ENCODE measurements at regions not wholly inside any gene's neighbourhood (a gene's known extent, or its start where the extent isn't known, plus 50 kb on each side); places are given as distances from the start of the nearest gene placed in this dataset.

DNA sequence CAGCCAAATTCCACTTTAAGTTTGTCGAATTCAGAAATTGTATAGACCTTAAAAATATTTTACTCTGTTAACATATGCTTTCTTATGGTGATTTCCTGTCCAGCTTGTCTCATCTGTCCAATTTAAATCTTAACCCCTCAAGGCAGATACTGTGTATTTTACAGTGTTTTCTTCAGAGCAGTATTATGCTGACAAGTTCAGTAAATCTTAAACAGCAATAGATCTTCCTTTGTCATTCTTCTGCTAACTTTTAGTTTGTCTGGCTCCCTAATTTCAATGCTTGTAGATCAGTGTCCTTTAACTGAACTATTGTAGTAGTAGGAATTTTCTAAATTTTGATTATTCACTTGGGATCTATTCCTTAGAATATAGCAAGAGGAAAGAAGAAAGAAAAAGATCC is 52.8 kb upstream of the MEIS1 start:
- no peak for DNase-seq

DNA sequence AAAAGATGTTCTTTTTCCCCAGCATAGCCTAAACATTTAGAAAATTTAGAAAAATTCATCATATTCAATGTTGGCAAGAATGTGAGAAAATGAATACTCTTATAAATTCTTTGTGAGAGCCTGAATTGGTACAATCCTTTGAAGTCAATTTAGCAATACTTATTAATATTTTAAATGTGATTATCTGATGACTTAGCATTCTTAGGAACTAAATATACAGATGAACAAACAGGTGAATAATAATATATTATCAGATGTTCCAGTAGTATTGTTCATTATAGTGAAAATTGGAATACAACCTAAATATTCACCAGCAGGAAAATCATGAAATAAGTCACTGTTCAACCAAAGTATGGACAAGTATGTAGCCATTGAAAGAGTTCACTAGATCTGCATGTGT is 55.5 kb upstream of the MEIS1 start:
- DNase-seq: no peak

DNA sequence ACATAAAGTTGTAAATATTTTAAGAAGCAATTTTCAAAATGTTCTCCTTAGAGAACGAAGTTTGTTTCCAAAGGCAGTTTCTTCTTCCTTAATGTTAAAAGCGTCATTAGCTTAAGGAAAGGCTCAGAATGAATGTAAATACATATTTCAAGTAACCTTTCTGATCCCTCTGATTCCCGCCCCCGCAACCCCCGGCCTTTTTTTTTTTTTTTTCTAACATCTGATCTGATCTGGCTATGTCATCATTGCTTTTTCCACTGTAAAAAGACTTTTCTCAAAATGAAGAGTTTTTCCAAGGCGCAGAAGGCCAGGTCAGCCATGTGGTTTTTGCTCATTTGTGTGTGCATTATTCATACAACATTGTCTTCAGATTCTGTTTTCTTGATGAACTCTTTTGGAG is 57.1 kb upstream of the MEIS1 start:
- no peak for DNase-seq

DNA sequence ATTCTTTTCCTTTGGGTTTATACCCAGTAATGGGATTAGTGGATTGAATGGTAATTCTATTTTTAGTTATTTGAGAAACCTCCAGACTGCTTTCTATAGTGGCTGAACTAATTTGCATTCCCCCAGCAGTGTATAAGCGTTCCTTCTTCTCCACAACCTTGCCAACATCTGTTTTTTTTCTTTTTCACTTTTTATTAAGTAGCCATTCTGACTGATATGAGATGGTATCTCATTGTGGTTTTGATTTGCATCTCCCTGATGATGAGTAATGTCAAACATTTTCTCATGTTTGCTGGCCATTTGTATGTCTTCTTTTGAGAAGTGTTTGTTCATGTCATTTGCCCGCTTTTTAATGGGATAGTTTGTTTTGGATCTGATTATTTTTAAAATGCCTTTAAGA is 64.1 kb upstream of the MEIS1 start:
- DNase-seq: no peak

DNA sequence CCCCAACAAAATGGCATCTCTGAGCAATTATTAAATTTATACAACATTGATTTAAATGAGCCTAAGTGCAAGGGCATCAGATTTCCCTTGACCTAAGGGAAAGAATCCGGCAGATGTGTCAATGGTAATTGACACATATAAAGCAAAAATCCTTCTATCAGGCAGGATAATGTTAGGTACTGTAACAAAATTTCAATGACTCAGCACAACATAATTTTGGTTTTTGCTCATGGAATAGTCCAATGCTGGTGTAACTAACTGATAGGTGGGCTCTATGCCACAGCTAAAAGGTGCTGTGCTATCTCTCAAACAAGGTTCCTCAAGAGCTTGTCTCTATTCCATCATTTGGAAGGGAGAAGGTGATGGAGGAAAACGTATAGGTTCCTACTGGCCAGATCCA is 68.3 kb upstream of the MEIS1 start:
- DNase-seq: no peak

DNA sequence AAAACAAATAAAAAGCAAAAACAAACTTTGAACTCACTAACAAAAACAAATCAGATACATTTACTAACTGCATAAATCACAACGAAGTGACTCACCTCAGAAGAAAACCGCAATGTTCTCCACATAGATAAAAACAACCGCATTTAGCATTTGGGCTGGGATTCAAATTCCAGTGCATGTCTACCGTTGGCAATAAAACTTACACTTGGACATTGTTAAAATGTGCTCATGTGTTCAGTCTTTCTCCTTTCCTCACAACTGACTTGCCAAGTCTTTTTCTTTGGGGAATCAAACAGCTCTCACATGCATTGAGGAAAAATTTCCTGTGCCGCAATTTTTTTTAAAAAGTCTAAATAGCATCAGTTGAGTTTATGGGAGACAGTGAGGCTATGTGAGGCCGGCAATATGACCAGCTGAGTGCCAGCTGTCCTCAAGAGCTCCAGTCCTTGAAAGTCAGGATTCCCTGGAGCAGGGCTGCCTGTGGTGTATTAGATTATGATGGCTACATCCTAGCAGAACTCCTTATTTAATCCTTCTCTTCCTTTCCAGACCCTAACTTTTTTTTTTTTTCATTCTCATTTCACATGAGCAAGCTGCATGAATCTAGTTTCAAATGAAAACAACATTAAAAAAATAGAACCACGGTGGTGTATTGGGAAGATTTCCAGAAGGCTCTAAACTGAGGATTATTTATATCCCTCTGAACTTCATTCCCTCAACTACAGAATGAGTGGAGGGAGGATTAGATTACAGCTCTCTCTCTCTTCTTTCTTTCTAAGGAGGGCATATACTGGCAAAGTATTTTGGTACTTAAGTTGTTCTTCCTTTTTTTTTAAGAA is 70.2 kb upstream of the MEIS1 start:
- DNase-seq: no peak

DNA sequence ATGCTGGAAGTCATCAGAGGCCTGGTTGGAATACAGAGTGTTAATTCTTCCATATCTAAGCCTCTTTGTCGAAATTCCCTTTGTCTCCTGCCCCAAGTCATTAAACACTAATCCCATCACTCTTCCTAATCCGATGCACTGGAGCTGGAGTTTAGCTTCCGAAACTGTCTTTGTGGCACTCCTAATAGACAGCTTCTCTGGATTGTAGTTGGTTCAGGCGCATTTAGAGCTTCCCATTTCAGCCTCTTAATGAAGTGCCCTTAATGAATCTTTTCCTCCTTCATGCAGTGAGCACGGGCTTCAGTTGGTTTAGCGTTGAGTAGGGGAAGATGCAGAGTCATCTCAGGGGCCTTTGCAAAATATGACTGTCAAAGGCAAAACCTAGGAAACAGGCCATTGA is 72.2 kb upstream of the MEIS1 start:
- no peak for DNase-seq

DNA sequence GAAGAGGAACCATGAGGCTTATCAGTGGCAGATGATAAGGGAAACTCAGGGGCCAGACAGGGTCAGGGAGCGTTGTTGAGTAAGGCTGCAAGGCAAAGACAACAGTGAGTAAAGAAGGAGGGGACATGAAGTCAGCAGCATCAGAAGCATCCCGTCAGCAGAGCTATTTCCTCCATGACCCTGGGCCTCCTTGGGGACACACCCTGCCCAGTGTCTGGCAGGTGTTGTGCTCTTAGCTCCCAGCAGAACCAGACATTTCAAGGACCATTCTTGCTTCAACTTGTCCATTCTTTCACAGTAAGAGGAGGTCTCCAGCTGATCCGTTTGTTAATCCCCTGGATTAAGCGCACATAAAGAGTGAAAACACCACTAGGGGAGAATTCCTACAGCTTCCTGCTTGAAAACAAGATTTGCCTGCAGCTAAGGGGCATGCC is 88.7 kb upstream of the MEIS1 start:
- DNase-seq: no peak

DNA sequence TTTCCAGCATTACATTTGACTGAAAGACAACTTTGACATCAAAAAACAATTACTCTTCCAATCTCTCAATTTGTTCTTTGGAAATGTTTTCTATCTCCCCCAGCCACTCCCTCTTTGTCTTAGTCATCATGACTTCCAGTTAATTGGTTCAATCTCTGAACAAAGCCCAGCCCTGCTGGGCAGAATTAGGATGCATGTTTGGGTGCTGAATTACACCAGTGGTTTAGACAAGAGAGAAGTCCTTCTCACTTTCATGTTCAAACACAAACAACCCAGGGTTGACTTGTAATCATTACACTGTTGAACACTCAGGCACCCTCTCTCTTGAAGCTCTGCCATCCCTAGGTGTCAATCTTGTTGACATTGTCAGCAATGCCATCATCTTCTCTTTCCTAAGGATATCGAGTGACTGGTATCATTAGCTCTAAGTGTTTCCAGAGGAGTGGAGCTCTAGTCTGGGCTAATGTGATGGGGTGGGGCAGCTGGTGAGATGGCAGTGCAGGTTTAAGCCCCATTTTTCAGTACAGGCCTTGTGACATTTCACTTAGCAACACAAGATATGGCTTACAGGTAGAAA is 90.8 kb upstream of the MEIS1 start:
- DNase-seq: no peak

DNA sequence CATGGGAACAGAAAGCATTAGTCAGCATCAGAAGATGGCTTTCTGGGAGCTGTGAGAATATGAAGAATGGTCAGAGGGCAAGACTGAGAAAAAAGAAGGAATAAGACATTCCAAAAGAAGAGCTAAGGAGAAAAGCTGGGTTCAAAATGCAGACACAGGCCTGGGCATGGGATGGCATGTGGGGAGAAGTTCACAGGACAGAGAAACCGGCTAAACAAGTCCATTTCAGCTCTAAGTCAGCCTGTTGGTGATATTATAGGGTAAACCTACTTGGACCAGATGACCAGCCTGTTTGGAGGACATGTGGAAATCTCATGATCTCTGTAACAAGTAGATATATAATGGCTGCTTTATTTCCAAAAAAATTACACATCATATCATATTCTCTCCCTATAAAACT is 91.7 kb upstream of the MEIS1 start:
- DNase-seq: no peak

DNA sequence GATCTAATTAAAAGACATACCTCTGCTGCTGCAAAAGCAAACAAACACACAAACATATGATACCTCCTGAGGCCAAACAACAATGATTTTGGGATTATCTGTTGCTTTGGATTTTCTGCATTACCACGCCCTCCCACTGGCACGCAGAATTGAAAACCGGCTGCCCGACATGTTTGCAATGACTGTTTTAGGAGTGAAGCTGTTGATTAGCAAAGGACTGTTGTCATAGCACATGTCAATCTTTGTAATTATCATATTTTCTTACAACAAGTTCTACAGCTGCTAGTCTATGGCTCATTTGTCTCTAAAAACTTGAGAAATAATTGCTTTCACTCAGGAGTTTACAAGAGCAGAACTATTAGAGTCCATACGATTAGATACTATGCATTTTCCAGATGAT is 94.4 kb upstream of the MEIS1 start:
- DNase-seq: no peak

DNA sequence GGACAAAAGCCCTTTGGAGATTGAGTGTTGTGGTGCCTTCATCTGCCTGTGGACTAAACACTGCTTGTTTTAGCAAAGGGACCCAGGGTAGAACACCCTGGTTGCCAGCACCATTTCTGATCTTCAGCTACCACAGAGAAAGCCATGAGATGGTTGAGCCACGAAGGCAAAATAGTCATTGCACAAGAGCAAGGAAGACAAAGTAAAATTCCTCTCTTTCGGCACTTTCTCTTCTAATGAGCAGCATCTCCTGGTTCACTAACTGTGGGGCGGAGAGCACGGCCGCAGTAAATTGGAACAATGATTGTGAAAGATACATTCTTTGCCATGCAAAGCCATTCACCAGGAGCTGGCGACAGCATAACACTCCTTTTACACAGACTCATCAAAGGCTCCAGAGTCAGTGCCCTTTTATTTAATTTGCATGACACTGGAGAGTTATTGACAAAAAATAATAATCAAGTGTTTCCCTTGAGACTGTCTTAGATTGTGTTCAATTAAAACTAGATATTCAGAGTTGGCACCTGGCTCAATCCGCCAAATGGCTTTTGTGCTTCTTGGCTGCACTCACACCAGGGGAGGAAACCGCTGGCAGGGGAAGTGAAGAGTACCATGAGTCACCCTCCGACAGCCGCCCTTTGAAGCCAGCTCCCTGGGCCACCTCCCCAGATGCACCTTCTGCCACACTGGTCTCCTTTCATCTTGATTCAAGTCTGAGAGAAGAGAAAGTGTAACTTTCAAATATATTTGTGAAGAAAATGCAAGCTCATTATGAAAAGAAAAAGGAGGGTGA is 100.5 kb upstream of the MEIS1 start:
- no peak for DNase-seq

DNA sequence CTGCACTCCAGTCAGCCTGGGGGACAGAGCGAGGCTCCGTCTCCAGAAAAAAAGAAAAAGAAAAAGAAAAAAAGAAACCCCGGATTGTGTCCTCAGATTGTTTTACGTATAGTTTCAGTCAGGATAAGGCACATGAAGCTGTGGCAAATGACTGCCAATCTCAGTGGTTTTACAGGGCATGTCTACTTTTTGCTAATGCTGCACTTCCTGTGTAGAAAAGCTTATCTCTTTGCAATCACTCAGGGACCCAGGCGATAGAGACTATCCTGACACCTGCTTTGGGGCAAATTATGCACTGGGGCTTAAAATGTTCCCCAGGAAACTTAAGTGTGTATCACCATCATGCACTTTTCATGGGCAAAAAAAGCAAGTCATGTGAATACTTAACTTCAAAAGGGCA is 103.7 kb upstream of the MEIS1 start:
- DNase-seq: no peak

DNA sequence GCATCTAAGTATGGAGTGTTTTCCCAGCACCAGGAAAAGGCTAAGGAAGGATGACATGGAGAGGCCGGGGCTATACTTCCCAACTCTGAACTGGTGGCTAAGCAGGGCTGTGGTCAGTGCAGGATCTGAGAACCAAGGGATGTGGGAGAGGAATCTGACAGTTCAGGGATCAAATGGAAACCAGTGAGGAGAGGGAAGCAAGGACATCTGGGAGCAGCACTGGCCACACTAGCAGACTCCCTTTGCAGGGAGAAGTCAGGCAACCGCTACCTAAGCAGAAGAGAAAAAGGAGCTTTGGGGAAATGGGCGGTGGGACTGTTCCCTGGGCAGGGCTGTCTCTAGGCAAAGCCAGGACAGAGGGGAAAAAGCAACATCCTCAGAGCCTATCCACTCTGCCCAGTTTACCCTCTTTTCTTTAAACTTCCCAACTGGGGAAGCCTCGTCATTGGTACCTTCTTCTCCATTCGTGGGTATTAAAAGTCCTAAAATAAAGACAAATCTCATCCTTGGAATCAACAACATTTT is 105.8 kb upstream of the MEIS1 start:
- DNase-seq: no peak

DNA sequence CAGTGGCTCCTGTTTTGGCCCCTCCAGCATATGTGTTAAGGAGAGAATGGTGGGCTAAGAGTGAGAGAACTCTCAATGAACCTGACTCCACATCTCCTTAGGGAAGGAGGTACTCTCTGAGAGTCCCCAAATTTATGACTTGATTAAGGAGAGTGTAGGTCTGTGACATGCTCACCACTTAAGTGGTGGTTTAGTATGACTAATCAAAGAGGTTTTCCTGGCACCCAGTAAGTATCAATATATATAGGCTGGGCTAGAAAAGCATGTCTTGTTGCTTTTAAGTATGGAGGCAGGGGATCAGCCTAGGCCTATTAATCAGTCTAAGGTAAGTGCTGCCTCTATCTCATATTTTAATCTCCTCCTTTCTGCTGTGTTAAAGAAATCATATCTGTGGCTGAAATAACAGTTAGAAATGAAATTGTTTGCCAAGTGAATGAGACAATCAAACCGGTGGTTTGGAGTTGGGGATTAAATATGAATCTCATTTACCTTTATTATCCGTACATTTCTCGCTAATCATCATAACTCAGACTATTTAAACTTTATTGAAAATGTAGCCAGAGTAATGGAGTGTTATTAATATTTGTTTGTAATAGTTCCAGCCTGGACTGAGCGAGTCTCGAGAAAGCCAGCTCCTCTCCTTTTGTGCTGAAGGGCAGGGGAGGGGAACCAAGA is 107.7 kb upstream of the MEIS1 start:
- DNase-seq: no peak

DNA sequence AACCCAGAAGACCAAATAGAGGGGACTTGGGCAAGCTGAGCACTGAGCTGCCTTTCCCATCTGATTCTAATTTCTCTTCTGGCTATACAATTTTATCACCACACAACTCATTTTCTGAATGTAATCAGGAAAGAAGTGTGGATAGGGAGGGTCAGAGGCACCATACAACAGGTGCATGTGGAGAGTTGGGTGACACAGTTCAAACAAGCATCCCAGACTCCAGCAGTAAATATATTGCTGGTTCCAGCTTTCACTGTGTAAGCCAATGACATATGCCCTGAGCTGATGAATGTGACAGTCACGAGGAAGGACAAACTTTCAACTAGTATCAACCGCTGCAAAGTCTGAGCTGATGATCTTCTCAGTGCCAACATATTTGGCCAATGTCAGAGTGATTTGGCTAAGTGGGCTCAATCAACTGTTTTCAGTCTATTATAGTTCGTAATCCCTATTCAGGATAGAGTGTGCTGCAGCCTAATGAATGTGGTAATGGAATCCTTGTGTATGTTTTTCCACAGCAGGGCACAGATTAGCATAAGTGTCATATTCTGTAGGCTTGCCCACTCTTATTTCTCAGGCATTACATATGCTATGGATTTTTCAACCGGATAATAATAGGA is 109.9 kb upstream of the MEIS1 start:
- no peak for DNase-seq

DNA sequence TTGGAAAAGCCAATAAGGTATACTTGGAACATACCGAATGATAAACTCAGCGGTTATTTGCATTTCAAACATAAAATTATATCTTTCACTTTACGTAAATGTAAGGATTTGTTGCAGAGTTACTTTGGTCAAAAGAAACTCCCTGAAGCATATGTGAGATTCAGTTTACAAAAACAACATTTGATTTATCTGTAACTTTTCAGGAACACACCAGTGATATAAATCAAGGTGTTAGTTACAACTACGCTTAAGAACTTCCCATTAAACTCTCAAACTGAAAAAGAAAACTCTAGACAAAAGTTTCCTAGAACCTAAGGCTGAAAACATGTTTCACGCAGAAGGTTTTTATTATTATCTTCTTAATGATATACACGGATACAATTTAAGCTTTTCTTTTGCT is 110.6 kb upstream of the MEIS1 start:
- no peak for DNase-seq

DNA sequence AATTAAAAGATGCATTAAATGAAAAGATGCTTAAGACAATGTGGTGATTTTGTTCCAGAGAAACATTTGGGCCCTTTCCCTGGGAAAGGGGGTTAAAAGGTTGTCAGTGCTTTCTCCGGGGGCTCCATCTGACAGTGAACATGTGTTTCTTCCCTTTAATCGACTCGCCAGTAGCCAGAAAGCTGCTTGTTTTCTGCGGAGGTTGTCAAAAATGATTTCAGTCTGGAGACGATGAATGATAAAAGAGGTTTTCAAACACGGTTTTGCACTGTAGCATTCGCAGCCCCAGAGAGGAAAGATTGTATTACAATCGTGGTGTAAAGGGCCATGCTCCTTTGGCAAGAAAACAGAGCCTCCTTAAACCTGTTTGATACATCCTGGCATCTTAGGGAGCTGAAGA is 111.5 kb upstream of the MEIS1 start:
- no peak for DNase-seq

DNA sequence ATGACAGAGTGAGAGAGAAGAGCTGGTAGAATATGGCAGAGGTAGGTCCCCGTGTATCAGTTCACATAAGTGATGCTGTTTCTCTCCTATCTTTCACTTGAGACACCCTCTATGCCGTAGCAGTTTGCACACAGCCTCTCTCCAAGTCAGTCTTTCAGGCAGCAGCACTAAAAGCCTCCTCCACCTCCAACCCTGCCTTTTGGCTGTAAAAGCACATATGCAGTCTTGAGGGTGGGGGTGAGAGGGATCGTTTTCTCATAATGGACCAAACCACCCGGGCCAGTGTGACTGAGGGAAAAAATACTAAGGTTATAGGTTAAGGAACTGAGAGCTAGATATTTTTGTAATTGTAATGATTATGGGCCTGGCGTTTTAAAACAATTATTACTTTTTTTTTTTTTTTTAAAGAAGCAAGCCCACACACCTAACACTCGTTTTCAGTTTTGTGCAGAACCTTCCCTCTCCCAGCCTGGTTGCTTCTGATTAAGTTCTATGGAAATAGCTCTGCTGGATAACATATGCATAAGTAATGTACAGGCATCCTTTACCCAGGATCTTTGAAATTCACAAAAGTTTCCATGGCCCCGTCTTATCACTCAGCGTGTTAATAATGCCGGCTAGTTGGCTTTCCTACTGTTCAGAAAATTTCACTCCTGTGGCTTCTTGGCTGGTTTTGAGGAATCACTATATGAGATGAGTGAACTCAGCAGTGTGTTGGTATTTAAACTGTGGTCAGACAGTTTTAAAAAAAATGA is 112.2 kb upstream of the MEIS1 start:
- no peak for DNase-seq

DNA sequence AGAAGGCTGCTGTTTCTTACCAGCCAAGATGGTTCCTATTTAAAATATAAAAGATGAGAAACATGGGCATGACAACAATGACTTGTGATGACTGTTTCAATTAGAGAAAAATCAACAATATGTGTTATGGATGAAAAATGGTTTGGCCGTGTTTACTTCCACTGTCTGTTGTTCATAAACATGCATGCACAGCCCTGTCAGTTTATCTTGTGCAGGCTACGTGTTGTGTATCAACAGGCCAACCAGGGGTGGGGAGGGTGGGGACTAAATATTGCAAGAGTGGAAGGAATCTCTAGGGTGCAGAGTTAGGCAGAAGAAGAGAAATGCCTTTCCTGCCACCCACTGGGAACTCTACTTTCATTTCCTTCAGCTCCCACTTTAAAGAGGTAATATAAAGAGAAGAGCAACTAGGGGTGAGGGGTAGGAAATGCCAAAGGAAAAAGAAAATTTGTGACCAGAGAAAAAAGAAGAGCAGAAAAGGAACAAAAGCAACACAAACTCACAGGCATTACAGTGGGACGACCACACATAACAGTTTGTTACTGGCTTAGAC is 116.8 kb upstream of the MEIS1 start:
- DNase-seq: no peak

DNA sequence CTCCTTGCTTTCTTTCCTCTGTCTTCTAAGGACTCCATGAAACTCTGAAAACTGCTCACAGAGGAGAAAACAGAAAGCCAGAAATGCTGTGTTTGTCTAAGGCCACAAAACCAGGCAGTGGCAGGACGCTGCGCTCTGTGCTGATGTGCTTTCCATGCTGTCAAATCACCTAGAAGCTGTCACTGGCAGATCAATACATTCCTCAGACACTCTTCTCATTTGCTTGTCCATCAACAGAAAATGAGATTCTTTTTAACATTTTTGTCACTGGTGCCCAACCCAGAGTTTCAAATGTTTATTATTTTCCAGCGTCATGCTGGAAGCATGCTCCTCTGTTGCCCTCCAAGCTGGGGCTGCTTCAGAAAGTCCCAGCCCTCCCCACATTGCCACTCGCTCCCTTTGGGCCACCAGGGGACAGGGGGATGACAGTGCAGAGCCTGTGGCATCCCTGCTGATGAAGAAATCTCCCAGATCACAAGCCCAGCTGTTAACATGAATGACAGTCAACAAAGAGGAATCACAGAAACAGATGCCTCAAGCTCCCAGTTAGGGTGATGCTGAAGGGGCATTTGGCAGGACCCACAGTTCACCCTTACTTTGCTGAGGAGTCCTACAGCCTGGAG is 117.5 kb upstream of the MEIS1 start:
- DNase-seq: no peak

Data from suppressor macrophage treated with lipopolysaccharide for 4 hours (primary cell).